Fibroblast of skin of abdomen (primary cell): ENCODE measurements at regions not wholly inside any gene's neighbourhood (a gene's known extent, or its start where the extent isn't known, plus 50 kb on each side); places are given as distances from the start of the nearest gene placed in this dataset.
A peak's percentile ranks its signal among the peaks of the same experiment; 100 is the strongest.

Experiments
- DNase-seq: peaks from one replicate; pipeline ENCODE4 v3.0.0-alpha.2; 2013

- peak; percentile 9 for DNase-seq
These were observed 105.3 kb downstream of the TSN start for GRCh38 chr2:121860758-121861227.

- no peak for DNase-seq
These were observed 106.8 kb downstream of the TSN start for GRCh38 chr2:121862286-121862685.

- no peak for DNase-seq
These were observed 110.5 kb downstream of the TSN start for GRCh38 chr2:121865914-121866313.

GRCh38 chr2:121866789-121867188 lies 111.3 kb downstream of the TSN start:
- peak; percentile 26 for DNase-seq

GRCh38 chr2:121868652-121869051 lies 113.2 kb downstream of the TSN start:
- no peak for DNase-seq

- no peak for DNase-seq
These were observed 113.9 kb downstream of the TSN start for GRCh38 chr2:121869363-121869762.

GRCh38 chr2:121869873-121870272 lies 114.4 kb downstream of the TSN start:
- DNase-seq: no peak

GRCh38 chr2:121872651-121873050 lies 117.2 kb downstream of the TSN start:
- no peak for DNase-seq

- no peak for DNase-seq
These were observed 118.4 kb downstream of the TSN start for GRCh38 chr2:121873864-121874263.

- no peak for DNase-seq
These were observed 120.2 kb downstream of the TSN start for GRCh38 chr2:121875585-121876185.

- no peak for DNase-seq
These were observed 121.9 kb downstream of the TSN start for GRCh38 chr2:121877366-121877765.

- no peak for DNase-seq
These were observed 124.8 kb downstream of the TSN start for GRCh38 chr2:121880283-121880682.

GRCh38 chr2:121881038-121881437 lies 125.6 kb downstream of the TSN start:
- DNase-seq: no peak

- DNase-seq: no peak
These were observed 126.5 kb downstream of the TSN start for GRCh38 chr2:121881950-121882349.

- DNase-seq: no peak
These were observed 128.6 kb downstream of the TSN start for GRCh38 chr2:121884078-121884477.

- no peak for DNase-seq
These were observed 129.1 kb downstream of the TSN start for GRCh38 chr2:121884511-121884921.

- no peak for DNase-seq
These were observed 130.6 kb downstream of the TSN start for GRCh38 chr2:121886059-121886458.

GRCh38 chr2:121887513-121888188 lies 132.2 kb downstream of the TSN start:
- DNase-seq: no peak

- DNase-seq: no peak
These were observed 132.7 kb downstream of the TSN start for GRCh38 chr2:121888189-121888557.

GRCh38 chr2:121890041-121890440 lies 134.6 kb downstream of the TSN start:
- no peak for DNase-seq

GRCh38 chr2:121895723-121896571 lies 140.5 kb downstream of the TSN start:
- no peak for DNase-seq

GRCh38 chr2:121897335-121897970 lies 142.0 kb downstream of the TSN start:
- DNase-seq: peak; percentile 47

GRCh38 chr2:121898483-121898882 lies 143.0 kb downstream of the TSN start:
- DNase-seq: peak; percentile 60
